Glomerular endothelial cell (primary cell): ENCODE measurements at regions not wholly inside any gene's neighbourhood (a gene's known extent, or its start where the extent isn't known, plus 50 kb on each side); places are given as distances from the start of the nearest gene placed in this dataset.

Source experiments
- DNase-seq: peaks from one replicate; pipeline ENCODE4 v3.0.0-alpha.2; 2011; ENCODE audit warnings: low read depth, low spot score; ENCODE audit errors: extremely low read depth

DNA sequence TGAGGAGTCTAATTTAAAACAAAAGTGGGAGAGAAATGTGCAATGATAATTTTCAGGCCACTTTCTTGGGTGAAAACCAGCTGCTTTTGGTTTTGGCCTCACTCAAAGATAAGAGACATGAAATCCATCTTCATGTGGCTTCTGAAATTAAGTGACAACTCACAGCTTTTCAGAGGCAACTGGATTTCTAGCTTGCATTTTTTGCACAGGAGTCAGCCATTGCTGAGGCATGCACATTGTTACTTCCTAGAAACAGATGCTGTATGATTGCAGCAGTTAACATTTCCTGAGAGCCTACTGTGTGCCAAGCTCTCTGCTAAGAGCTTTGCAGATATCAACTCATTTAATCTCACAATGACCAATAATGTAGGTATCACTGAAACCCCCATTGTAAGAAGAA lies 562.6 kb downstream of the NR2F1-AS1 start:
- no peak for DNase-seq

DNA sequence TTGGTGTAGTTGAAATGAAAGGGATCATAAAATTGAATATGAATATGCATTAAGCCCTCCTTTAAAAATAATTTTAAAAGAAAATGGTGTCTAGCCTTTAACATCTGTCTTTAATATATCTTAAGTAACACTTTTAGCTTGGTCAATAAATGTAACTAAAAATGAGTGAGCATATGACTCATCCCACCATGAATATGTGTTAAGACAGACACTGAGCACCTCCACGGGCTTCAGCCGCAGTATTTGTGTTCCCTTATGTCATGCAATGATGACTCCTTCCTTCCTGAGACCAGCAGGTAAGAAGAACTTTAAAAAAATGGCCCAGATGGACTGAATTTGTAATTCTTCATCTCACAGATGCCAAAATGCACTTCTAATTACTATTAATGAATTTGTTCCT lies 563.2 kb downstream of the NR2F1-AS1 start:
- no peak for DNase-seq

DNA sequence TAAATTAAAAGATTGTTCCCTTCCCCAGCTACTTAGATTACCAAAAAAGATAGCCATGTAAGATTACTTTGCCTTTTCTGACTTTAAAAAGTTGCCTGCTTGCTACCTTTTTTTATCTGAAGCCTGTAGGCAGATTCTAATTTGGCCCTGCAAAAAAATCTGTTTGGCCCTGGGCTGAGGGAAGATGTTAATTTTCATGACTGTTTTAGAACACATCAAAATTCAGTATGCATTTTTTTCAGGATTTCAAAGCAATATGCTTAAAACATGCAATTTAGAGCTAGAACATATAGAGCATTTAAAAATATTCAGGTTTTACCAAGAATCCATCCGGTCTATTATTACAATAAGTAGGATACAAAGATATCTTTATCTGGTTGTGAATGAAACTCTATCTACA lies 563.6 kb downstream of the NR2F1-AS1 start:
- DNase-seq = no peak

DNA sequence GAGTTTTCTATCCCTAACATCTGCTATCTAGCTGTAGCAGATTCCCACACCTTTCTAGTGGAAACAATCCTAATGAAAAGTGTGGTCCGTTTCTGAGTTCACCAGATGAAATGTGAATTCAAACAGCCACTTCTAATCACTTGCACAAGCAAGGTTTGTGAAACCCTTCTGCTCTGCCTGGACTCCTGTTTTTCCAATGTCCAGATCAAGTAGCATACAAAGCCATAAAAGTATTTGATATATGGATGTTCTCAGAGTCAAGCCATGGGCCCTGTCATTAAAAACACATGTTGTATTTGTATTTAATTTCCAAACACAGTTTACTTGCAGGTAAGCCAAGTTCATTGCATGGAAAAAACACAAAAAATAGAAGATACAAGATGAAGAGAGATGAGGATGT lies 570.4 kb downstream of the NR2F1-AS1 start:
- DNase-seq = no peak

DNA sequence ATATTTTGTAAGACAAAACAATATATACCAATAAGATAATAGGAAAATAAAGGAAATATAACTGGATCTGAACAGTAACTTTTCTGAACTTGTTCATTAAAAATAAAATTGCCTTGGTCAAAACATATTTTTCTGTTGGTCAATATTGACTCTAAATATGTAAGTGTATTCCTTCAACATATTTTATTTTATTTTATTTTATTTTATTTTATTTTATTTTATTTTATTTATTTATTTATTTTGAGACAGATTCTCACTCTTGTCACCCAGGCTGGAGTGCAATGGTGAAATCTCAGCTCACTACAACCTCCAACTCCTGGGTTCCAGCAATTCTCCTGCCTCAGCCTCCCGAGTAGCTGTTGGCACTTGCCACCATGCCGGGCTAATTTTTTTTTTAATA lies 571.0 kb downstream of the NR2F1-AS1 start:
- DNase-seq = no peak

DNA sequence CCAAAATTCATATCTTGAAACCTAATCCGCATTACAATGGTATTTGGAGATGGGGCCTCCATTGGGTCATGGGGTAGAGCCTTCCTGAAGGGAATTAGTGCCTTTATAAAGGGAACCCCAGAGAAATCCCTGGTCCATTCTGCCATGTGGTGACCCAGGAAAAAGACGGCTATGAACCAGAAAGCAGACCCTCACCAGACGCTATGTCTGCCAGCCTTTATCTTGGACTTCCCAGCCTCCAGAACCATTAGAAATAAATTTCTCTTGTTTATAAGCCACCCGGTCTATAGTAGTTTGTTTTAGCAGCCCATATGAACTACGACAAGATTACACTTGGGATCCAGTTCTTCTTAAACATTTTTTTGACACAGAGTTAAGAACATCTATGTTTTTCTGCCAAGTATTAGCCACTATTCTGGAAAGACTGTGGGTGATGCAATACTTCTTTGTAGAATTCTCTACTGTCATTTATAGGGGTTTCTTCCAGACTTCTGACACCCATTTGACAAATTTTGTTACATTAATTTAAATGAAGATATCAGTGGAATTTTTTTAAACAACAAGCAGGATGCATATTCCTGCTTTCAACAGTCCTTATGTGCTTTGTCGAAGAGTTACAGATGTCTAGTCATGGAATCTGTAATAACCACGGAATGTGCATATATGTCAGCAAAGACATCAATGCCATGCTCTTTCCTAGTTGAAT lies 572.4 kb downstream of the NR2F1-AS1 start:
- no peak for DNase-seq

DNA sequence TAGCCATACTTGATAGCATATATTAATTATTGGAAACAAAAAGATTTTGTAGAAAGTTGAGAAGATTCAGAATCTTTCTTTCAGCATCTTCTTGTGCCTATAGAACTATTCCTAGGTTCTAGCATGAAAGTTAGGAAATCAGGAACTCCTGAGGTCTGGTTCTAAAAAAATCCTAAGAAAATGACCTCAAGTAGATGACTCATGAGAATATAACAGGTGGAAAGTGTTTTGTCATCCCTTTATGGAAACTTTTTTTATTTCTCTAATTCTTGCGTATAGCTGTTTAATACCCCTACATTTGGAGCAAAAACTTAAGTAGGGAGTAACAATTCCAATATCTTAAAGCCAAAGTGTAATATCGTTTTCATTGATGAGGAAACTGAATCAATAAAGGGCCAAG lies 574.1 kb downstream of the NR2F1-AS1 start:
- no peak for DNase-seq

DNA sequence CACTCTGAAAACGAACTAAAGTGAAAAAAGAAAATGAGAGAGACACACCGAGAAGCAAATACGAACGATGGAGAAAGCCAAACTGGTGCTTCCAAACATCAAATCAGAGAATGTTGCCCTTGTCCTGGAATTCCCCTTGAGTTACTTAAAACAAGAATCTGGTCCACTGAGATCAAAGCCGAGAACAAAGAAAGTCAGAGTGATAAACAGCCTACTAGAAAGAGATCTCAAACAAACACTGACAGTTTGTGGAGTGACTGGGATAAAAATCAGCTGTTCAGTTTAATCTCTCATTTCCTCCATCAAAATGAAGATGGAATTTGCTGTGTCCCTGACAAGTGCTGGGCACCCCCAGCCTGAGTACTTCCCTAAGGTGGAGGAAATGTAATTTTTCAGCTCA lies 582.6 kb downstream of the NR2F1-AS1 start:
- DNase-seq = no peak

DNA sequence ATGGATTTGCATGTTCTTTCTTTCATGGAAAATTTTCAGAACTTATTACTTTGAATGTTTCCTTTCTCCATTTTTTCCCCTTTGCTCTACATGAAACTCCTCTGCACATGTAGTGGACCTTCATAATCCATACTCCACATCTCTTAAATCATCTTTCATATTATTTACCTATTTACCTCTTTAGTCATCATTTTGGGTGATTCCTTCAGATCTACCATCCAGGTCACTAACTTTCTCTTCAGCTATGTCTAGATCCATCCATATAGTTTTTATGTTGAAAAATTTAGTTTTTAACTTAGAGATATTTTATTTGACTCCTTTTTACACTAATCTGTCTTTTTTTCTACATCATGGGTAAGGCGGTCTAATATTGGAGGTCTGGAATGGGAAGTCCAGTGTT lies 586.6 kb downstream of the NR2F1-AS1 start:
- DNase-seq = no peak

DNA sequence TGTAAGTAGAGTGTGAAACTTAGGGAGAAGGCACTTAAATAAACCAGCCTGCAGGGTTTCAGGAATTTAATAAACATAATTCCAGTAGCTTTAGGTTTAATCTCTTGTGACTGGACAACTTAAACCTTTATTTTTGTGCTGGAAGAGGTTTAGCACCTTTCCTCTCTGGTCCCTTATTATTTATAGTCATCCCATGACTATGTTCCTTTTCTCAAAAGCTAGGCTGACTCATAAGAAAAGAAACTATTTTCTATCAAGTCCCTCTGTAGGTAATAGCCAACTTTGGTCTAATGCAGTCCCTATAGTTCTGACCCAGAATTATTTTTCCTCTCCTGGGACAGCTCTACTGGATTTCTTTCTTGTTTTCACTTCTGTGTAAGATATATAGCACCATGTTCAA lies 588.9 kb downstream of the NR2F1-AS1 start:
- DNase-seq = no peak

DNA sequence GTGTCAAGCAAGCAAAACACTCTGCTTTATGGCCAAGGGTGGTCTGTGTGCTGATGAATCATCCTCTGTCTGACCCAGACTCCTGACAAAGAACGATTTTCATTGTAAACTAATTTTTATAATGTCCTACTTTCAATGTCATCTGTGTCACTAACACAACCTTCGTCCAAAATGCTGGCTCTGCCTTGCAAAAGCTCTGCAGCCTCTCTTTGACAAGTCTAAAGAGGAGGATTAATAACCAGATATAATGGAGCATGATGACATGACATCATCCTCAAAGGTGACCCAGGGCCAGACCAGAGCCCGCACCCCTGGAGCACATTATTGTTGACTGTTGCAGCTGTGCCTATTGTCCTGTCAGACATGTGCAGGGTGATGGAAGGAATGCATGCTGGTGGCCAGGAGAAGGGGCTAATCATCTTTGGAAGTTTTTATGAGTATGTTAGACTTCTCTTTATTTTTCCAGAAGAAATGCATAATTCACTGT lies 589.4 kb downstream of the NR2F1-AS1 start:
- DNase-seq = no peak

DNA sequence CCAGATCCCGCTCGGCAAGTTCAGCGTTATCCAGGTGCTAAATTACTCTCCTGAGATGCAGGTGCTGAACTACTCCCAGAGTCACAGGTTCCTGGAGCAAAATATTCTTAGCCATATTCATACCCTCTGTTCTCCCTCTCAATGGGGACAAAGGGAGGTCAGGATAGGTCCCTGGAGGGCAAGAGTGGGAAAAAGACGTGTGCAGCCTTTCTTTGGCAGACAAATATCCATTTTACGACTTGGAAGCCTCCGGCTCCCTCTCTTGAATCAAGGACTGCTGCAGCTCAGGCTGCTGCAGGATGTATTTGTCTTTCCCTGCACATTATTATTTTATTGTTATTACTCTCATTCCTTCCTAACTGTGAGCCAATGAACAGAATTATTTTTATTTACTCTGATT lies 590.2 kb downstream of the NR2F1-AS1 start:
- no peak for DNase-seq

DNA sequence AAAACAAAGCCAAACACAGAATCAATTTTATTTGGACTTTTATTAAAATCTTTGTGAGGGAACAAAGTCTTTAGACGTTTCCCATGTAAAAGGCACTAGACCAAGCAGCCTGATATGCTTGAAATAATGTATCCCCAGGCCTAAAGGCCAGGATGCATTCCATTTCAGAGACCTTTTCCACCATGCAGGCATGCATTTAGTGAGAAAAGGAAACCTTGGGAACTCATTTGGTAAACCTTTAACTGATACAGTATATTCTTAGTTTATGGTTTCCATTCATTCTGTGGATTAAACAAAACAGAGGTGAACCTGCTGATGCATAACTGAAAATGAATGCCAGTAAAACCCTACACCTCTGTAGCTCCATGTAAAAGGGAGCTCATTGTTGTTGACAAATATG lies 600.0 kb downstream of the NR2F1-AS1 start:
- DNase-seq = no peak

DNA sequence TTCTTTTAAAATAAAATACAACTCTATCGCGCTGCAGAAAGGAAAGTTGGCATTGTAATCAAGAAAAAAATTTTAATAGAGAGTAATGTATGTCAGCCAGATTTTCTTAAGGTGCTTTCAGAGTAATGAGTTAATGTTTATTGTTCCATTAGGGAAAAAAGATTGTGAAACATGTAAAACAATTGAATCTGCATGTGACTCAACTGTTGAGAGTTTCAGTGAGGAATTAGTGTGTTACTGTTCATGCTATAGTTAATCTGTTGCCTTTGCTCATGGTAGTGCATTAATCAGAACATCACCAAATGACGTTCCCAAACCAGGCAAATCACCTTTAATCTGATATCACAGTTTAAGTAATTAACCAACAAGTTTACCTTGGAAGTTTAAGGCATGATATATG lies 600.5 kb downstream of the NR2F1-AS1 start:
- no peak for DNase-seq

DNA sequence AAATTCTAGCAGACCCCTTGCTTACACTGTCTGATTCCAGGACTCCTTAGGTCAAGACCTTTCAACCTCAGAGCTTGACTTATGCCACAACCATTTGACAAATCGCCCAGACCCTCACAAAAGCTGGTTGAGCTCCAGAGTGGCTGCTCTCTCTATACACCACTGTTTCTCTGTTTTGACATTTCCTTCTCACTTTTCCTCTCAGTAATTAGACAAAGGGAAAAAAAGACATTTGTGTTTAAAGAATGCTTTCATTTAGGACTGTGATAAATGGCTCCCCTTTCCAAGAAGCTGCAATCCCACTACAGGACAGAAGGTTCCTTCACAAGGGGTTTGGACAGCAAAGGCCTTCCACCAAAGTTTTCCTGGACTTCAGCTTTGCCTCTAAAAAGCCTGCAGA lies 601.3 kb downstream of the NR2F1-AS1 start:
- DNase-seq = no peak

DNA sequence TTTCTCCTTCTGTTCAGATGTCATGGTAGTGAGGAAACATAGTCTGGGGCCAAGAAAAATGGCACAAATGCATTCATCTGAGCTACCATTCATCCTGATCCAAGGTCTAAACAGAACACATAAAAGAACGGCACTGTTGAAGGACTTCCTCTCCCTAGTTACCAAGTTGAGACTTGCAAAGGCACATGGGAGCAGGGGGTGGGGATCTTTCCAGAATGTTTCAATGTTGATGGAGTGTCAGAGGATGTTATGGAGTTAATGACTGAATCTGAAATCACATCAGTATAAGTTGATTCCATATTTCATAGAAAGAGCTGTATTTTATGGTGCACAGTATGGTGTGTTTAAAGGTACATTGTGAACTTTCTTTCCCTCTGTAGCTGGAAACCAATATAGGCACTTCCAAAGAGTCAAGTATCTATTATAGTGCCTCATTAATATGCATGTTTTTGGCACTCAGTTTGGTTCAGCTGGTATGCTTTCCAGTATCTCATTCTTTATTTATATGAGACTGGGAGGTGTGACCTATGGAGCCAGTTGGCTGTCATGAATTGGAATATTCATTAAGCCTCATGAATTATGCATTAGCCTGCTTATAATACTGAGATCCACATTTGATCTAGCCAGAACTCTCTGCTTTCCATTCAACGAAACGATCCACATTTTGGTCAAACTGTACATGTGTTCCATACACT lies 603.0 kb downstream of the NR2F1-AS1 start:
- no peak for DNase-seq

DNA sequence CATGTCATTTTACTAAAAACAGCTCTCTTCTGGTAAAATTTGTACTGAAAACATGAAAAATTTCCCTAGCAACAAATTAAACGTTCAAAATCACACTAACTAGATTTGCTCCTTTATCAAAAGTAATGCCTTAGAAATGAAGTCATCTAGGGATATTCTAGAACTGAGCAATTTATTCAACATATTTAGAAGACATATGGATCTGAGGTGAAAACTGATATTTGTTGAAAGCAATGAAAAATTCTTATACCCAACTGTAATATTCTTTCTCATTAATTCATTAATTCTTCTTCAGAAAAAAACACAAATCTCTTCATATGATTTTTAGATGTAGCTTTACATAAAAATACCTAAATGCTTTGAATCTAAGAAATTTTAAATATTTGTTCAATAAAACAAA lies 604.9 kb downstream of the NR2F1-AS1 start:
- DNase-seq = no peak

DNA sequence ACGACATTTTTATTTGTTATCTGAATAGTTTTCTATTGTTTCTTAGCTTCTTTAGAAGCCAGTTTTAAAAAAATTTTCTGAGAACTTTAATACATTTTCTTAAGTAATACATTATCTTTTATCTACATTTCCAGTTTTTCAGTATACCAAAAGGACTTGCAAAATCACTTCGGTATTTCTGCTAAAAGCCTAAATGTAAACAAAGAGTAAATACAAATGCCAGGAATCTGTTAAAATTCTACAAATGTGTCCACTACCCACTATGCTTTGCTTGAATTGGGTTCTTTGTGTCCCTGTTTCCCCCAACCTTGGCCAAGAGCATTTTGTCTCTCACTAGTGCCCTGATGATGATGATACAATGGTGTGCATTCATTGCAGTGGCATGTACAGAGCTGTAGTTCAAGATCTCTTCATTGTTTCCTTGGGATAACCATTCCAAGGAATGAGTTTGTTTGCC lies 611.2 kb downstream of the NR2F1-AS1 start:
- no peak for DNase-seq

DNA sequence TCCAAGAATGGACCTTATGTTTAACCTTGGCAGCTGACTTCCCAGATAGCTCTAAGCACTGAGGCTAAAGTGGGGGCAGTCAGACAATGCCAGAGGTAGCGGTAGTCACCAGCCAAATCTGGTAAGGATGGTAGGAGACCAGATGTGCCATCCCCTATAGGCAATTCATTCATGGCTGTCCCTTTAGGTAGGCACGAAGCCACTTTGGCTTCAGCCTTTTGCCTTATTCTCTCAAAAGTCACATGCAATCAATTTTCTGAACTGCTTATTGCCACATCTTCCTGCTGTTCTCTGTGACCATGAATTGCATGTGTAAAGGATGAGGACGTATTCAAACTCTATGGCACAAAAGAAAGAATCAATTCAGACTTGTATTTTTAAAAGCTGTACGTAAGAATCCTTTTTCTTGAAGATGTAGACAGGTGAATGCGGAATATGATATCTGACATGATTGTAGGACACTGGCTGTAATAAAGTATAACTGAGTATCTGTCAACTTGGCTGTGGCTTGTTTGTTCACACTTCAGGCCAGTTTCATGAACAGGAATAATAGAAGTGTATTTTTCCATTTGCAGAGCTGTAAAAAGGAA lies 611.7 kb downstream of the NR2F1-AS1 start:
- no peak for DNase-seq

DNA sequence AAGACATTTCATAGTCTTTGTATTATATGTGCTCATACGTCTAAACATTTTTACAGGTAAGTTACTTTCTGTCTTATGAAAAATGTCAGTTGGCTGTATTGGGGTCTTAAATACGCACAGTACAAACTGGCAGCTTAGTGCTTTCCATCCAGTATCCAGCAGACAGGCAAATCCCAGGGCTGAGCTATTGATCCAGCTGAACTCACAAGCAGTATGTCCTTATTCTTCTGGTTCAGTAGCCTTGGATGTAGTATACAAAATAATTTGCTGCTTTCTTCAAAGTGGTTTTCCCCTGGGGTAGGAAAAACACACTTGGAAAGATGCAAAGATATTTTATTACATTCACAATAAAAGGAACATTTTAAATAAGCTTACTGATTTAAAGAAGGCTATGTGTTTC lies 617.2 kb downstream of the NR2F1-AS1 start:
- DNase-seq = no peak

DNA sequence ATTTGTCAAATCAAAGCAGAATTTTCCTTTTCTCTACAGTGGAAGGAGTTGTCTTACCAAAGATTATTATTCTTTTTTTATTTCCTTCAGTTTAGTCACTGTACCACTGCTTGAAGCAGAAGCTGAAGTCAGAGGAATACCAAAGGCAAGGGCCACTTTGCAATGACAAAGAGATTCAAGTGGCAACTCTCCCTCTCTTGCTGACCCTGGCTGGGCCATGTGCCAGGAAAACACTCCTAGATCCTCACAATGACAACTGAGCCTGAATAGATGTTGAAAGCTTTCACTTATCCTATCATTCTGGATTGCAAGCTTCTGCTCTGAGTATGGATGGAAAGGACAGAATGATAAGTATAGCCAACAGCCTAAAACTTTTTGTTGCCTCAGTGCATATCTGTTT lies 618.3 kb downstream of the NR2F1-AS1 start:
- no peak for DNase-seq

DNA sequence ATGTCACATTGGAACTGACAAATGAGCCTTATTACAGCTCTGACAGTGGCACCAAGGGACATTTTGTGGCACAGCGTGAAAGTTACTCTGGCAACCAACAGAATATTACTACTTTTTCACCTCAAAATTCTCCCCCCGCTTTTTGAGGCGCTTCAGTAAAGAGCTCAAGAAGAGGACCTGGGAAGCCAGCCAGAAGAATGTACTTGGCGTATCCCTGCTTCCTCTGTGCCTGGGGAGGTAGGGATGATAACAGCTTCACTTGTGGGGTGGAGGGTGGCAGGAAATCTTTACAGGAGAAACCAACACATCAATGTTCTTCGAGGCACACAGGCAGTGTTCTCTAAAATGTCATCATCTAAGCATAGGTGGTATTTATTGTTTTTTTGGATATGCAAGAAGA lies 624.1 kb downstream of the NR2F1-AS1 start:
- no peak for DNase-seq
